Lower lobe of right lung (tissue), 2 donors: ENCODE measurements at regions not wholly inside any gene's neighbourhood (a gene's known extent, or its start where the extent isn't known, plus 50 kb on each side); places are given as distances from the start of the nearest gene placed in this dataset.

Experiments
- ATAC-seq, 2 donors: fragments of 200-7000 bp; cut with Tn5 transposase; one replicate each; pipeline ENCODE4 v1.9.1; 2020 to 2022; ENCODE audit warnings: mild to moderate bottlenecking in 2 of 2, moderate library complexity in 2 of 2
- DNase-seq: peaks from one replicate; pipeline ENCODE4 v3.0.0-alpha.2; 2020
- H3K27ac ChIP-seq: fragments of 200-600 bp; one replicate; pipeline ENCODE4 v1.8.0; 2022
- H3K27me3 ChIP-seq: fragments of 200-600 bp; one replicate; pipeline ENCODE4 v1.8.0; 2022; ENCODE audit warnings: low read depth
- H3K36me3 ChIP-seq: fragments of 200-600 bp; one replicate; pipeline ENCODE4 v1.8.0; 2022; ENCODE audit warnings: mild to moderate bottlenecking
- H3K4me1 ChIP-seq: fragments of 200-600 bp; one replicate; pipeline ENCODE4 v1.8.0; 2022
- H3K4me3 ChIP-seq: fragments of 200-600 bp; one replicate; pipeline ENCODE4 v1.8.0; 2022; ENCODE audit warnings: mild to moderate bottlenecking
- H3K9me3 ChIP-seq: fragments of 200-600 bp; one replicate; pipeline ENCODE4 v1.8.0; 2022
- CTCF ChIP-seq: fragments of 200-600 bp; IDR thresholded peaks from one replicate; pipeline ENCODE4 v1.8.0; 2022; ENCODE audit warnings: antibody characterized with exemption, mild to moderate bottlenecking
- intact Hi-C: fragments of 100-400 bp; cut with DNase I; formaldehyde crosslinking; loops from one replicate; pipeline ENCODE4 v1.11.0; 2022
- donor health status: DM: no; HTN: yes; CAD: no; lungs with severe emphysema.

DNA sequence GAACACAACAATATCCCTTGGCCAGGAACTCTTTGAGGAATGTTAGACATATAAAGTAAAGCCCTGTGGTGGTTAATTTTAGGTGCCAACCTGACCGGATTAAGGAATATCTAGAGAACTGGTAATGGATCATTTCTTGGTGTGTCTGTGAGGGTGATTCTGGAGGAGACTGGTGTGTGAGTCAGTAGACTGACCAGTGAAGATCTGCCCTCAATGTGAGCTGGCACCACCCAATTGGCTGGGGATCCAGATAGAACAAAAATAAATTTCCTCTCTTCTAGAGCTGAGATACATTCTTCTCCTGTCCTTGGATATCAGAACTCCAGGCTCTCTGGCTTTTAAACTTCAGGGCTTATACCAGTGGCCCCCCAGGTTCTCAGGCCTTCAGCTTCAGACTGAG lies 56.2 kb upstream of the TNPO1 start:
- H3K4me3 ChIP-seq = no peak overlapping the region
- H3K27ac ChIP-seq = no peak overlapping the region
- no peak for TF ChIP-seq CTCF
- no peaks in the 10 kb centered on the region for H3K9me3 ChIP-seq
- DNase-seq = no peak
- no peak for ATAC-seq
- H3K36me3 ChIP-seq = no peaks in the 10 kb centered on the region
- no peaks in the 10 kb centered on the region for H3K4me1 ChIP-seq
- H3K27me3 ChIP-seq = no peaks in the 10 kb centered on the region
- intact Hi-C loops = no loop called here

GRCh38 chr5:72752909-72753308 lies 63.6 kb upstream of the TNPO1 start:
- no peaks in the 10 kb centered on the region for H3K4me1 ChIP-seq
- H3K9me3 ChIP-seq = no peaks in the 10 kb centered on the region
- intact Hi-C loops = no loop called here
- no peak overlapping the region for H3K27ac ChIP-seq
- no peak for TF ChIP-seq CTCF
- DNase-seq (no peak), ATAC-seq (no peak)
- H3K27me3 ChIP-seq = no peaks in the 10 kb centered on the region
- H3K36me3 ChIP-seq = no peaks in the 10 kb centered on the region
- no peak overlapping the region for H3K4me3 ChIP-seq

DNA sequence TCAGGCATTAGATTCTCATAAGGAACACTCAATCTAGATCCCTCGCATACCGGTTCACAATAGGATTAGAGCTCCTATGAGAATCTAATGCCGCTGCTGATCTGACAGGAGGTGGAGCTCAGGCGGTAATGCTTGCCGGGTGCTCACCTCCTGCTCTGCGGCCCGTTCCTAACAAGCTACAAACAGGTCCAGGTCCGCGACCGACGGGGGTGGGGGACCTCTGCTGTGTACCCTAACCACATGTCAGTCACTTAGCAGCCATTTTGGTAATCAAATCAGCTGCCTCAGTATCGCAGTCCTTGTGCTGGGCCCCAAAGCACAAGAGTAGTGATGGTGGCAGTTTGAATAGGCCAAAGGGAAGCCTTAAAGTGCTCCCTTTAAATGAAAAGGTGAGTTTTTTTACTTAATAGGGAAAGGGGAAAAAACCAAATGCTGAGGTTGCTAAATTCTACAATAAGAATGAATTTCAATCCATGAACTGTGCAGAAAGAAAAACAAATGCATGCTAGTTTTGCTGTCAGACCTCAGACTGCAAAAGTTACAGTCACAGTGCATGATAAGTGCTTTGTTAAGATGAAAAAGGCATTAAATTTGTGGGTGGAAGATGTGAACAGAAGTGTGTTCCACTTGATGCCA lies 67.0 kb upstream of the TNPO1 start:
- H3K27ac ChIP-seq = no peak overlapping the region
- no peaks in the 10 kb centered on the region for H3K27me3 ChIP-seq
- intact Hi-C loops = no loop called here
- ATAC-seq = no peak
- TF ChIP-seq CTCF = no peak
- no peak overlapping the region for H3K4me3 ChIP-seq
- H3K36me3 ChIP-seq = no peaks in the 10 kb centered on the region
- peak; percentile 41 for DNase-seq
- H3K4me1 ChIP-seq = no peaks in the 10 kb centered on the region
- H3K9me3 ChIP-seq = no peaks in the 10 kb centered on the region

DNA sequence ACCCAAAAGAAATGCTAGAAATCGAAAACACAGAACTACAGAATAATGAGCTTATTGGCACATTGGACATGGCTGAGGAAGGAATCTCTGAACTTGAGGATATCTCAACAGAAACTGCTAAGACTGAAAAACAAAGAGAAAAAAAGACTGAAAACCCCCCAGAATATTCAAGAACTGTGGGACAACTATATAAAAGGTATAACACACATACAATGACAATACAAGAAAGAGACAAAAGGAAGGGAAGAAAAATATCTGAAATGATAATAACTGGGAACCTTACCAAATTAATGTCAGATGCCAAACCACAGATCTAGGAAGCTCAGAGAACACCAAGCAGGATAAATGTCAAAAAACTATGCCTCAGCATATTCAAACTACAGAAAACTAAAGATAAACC lies 68.6 kb upstream of the TNPO1 start:
- Histone ChIP-seq H3K27ac (no peak overlapping the region), H3K4me3 (no peak overlapping the region), H3K36me3 (no peaks in the 10 kb centered on the region), H3K9me3 (no peaks in the 10 kb centered on the region), H3K27me3 (no peaks in the 10 kb centered on the region), H3K4me1 (no peaks in the 10 kb centered on the region)
- ATAC-seq (no peak), DNase-seq (no peak)
- TF ChIP-seq CTCF = no peak
- intact Hi-C loops = no loop called here

GRCh38 chr5:72746736-72747135 lies 69.7 kb upstream of the TNPO1 start:
- Histone ChIP-seq H3K9me3 (no peaks in the 10 kb centered on the region), H3K4me1 (no peaks in the 10 kb centered on the region), H3K4me3 (no peak overlapping the region), H3K27me3 (no peaks in the 10 kb centered on the region), H3K36me3 (no peaks in the 10 kb centered on the region), H3K27ac (no peak overlapping the region)
- intact Hi-C loops = no loop called here
- TF ChIP-seq CTCF = no peak
- no peak for ATAC-seq
- DNase-seq = no peak

DNA sequence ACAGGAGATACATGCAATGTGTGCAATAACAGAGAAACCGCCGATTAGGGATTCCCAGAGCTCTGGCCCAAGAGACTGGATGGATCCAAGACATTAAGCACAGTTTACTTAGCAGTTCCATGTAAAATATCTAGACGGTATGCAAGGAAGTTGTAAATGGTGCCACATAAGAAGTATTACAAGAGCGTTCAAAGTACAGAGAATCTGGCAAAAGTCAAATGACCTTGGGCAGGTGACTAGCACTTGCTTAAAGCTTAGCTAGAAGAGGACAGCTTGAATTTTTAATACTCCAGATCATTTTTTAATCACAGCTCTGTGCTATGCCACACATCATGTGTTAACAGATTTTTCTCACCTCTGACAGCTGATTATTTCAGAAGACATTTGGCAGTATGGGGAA lies 72.3 kb upstream of the TNPO1 start:
- Histone ChIP-seq H3K9me3 (no peaks in the 10 kb centered on the region), H3K27ac (no peak overlapping the region), H3K4me3 (no peak overlapping the region), H3K27me3 (no peaks in the 10 kb centered on the region), H3K36me3 (no peaks in the 10 kb centered on the region), H3K4me1 (no peaks in the 10 kb centered on the region)
- DNase-seq (no peak), ATAC-seq (no peak)
- intact Hi-C loops = no loop called here
- no peak for TF ChIP-seq CTCF
